Epidermal melanocyte (primary cell): ENCODE measurements at regions not wholly inside any gene's neighbourhood (a gene's known extent, or its start where the extent isn't known, plus 50 kb on each side); places are given as distances from the start of the nearest gene placed in this dataset.
"Not testable (repeated sequence)": the region's sequence is repeated elsewhere in the genome, so short reads cannot be mapped to it uniquely, and the experiment has no call there.

Source experiments
- DNase-seq: peaks from one replicate; pipeline ENCODE4 v3.0.0; 2011; ENCODE audit warnings: low spot score; ENCODE audit not compliant: insufficient read length

- DNase-seq = no peak
These were observed 72.9 kb upstream of the SEPTIN5 start for GRCh38 chr22:19641254-19641982.

DNA sequence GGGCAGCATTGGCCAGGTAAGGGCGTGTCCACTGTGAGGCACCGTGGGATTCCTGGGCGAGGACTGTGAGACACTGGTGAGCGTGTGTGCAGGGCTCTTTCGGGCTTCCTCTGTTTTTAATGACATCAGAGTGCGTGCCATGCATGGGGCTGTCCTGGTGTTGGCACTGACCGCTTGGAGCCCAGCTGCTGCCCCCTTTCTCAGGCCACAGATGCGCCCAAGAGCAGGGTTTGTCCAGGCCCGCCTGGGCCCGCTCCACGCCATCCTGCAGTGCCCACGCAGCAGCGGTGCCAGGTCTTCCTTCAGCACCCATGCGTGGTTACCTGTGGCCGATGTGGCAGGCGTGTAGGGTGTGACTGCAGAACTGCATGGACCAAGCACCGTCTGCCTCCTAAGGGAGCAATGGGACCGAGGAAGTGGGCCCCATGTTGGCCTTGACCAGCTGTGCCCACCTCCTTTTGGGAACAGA, 72.3 kb upstream of the SEPTIN5 start:
- no peak for DNase-seq

DNA sequence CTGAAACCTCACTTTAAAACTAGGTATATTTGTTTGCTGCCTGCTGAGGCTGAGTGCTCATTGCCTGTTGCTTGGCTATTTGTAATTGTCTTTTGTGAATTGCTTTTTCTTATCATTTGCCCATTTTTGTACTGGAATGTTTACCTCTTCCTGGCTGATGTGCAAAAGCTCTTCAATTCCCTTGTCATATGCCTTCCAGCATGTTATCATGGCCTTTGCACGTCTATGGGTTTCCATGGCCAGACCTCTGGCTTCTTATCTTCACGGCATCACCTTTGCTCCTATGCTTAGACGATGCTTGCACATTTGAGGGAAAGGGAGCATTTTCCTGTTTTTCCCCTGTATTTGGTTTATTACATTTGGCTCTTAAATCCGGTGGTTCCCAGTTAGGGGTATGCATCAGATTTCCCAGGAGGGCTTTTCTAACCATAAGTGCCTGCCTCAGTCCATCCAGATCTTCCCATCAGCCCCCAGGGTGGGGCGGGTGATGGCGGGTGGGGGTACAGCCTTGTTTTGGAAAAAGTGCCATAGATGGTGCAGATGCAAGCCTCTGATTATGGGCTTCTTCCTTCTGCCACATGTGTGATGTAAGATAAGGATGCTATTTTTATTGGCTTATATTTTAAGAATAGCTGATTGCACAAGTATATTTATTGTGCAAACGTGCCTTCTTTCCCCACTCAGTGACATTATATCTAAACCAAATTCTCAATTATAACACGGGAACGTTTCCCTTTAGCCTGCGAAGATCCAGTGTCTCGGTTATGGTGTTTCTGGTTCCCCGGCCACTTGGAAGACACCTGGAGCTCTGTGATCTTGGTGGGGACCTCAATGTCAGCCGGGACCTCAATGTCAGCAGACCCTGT, 70.6 kb upstream of the SEPTIN5 start:
- DNase-seq = no peak

- no peak for DNase-seq
These were observed 69.7 kb upstream of the SEPTIN5 start for GRCh38 chr22:19644314-19645223.

DNA sequence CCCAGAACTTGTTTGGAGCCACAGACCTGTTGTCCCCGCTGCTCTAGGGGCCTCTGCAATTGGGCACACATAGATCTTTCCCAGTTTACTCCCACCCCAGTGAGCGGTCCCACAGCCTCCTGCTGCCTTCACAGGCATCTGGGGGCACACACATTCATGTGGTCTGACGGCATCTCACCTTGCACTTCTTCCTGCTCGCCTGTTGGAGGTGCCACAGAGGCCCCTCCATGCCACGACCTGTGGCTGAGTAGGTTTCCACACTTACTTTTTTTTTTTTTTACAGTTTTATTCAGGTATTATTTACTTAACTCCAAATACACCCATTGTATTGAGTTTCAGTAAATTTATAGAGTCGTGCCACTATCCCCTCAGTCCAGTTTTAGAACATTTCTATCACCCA, 68.9 kb upstream of the SEPTIN5 start:
- no peak for DNase-seq

DNA sequence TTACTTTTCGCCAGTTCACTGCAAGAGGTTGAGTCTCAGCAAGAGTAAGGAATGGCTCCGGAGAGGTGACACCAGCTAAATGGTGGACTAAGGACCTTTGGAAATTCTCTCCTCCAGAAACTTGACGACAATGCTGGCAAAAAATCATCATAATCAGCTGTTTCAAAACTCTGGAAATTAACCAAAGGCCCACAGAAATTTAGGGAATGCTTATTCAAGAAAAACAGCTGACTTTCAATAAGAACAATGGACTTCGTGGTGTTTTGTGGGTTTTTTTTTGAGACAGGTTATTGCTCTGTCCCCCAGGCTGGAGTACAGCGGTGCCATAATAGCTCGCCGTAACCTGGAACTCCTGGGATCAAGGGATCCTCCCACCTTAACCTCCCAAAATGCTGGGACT, 68.4 kb upstream of the SEPTIN5 start:
- no peak for DNase-seq

- DNase-seq = no peak
These were observed 67.9 kb upstream of the SEPTIN5 start for GRCh38 chr22:19646383-19646782.

GRCh38 chr22:19648419-19648929, 65.8 kb upstream of the SEPTIN5 start:
- no peak for DNase-seq

- DNase-seq = no peak
These were observed 62.0 kb upstream of the SEPTIN5 start for GRCh38 chr22:19652316-19652715.

DNA sequence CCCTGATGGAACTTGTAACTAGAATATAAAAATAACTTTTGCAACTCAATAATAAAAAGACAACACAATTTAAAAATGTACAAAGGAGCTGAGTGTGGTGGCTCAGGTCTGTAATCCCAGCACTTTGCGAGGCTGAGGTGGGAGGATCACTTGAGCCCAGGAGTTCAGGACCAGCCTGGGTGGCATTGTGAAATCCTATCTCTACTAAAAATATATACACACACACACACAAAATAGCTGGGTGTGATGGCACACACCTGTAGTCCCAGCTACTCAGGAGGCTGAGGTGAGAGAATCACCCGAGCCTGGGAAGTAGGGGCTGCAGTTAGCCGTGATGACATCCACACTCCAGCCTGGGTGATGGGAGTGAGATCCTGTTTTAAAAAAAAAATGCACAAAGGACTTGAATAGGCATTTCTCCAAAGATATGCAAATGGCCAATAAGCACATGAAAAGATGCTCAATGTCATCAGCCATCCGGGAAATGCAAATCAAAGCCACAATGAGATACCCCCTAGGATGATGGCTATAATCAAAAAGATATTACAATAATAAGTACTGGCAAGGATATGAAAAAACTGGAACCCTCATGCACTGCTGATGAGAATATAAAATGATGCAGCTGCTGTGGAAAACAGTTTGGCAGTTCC, 59.8 kb upstream of the SEPTIN5 start:
- DNase-seq = no peak

DNA sequence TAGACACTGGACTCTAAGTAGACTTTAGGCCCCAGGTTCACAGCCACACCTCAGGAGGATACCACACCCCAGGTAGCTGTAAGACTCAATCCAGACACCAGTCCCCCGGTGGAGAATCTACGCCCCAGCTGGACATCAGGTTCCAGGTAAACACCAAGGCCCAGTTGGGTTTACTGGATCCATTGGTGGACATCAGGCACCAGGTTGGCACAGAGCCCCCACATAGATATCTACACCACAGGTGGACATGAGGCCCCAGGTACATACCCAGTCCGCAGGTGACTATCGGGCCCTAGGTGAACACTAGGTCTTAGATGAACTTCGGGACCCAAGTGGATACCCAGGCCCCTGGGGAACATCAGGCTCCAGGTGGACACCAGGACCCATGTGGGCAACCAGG, 58.9 kb upstream of the SEPTIN5 start:
- no peak for DNase-seq

DNA sequence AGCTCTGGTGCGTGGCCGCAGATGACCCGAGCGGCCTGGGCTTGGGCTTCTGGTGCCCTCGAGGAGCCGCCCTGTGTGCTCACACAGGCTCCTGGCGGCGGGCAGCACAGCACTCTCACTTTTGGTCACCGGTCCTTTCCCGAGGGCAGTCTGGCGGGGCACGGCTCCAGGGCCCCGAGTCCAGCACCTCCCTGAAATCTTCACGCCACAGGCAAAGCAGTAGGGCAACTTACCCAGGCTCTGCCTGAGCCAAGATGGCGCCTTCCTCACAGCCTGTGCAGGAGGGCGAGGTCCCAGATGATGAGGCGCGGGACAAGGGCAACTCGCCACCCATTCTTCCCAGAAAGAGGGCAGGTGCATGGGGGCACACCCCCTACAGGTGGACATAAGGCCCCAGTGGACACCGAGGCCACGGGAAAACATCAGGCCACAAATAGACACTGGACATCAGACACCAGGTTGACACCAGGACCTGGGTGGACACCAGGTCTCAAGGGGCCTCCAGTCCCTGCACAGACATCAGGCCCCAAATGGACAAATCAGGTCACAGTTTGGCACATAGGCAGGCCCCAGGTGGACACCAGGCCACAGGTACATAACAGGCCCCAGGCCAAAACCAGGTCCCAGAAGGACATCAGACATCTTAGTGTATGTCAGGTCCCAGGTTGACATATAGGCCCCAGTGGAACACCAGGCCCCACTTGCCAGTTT, 57.6 kb upstream of the SEPTIN5 start:
- no peak for DNase-seq

GRCh38 chr22:19657252-19658056, 56.8 kb upstream of the SEPTIN5 start:
- DNase-seq = no peak

DNA sequence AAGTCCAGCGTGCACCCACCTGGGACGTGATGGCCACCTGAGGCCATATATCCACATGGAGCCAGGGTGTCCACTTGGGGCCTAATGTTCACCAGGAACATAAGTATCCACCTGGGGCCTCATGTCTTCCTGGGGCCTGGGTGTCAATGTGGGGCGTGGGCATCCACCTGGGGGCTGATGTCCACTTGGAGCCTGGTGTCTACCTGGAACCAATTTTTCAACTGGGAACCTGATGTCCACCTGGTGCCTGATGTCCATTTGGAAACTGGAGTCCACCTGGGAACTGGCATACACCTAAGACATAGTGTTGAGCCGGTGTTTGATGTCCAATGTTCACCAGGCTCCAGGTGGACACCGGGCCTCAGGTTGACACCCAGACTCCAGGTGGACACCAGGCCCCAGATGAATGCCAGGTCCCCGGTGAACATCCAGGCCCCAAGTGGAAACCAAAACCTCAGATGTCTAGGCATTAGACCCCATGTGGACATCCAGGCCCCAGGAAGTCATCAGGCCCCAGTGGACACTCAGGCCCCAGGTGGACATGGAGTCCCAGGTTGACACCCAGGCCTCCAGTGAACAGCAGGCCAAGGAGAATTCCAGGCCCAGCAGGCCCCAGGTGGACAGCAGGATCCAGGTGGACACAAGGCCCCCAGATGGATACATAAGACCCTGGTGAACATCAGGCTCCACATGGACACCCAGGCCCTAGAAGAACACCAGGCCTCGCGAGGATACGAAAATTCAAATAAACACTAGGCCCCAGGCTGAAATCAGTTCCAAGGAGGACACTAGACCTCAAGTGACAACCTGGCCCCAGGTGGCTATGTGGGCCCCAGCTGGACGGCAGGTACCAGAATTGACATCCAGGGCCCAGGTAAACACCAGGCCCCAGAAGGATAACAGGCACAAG, 56.0 kb upstream of the SEPTIN5 start:
- no peak for DNase-seq

DNA sequence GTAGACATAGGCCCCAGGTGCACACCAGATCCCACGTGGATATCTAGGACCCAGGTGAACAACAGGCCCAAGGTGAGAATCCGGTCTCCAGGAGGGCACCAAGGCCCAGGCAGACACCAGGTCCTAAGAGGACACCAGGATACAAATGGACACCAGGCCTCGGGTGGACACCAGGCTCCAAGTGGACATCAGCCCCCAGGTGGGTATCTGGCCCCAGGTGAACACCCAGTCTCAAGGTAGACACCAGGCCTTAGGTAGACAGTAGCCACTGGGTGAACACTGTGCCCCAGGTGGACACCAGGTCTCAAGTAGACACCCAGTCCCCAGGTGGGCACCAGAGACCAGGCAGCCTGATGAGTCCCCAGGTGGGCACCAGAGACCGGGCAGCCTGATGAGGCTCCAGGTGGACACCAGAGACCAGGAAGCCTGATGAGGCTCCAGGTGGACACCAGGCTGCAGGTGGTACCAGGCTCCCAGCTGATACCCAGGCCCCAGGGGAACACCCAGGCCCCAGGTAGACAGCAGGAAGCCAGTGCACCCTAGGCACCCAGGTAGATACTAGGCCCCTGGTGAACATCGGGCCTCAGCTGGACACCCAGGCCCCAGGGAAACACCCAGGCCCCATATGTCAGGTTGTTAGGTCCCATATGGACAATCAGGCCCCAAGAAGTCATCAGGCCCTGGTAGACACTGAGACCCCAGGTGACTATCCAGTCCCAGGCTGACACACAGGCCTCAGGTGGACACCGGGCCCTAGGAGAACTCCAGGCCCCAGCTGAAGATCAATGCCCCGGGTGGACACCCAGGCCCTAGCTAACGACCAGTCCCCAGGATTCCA, 55.1 kb upstream of the SEPTIN5 start:
- DNase-seq = no peak

DNA sequence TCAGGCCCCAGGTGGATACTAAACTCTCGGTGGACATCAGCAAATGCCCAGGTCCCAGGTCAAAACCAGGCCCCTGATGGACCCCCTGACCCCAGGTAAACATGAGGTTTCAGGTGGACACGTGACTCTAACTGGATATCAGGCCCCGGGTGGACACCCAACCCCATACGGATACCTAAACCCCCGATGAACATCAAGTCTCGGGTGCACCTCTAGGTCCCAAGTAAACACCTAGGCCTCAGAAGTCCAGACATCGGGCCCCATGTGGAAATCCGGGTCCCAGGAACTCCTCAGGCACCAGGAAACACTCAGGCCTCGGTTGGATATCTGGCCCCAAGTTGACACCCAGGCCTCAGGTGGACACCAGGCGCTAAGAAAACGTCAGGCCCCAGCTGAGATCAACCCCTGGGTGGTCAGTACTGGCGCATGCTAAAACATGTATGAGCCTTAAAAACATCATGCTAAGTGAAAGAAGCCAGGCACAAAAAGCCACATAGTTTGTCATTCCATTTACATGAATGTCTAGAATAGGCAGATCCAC, 54.4 kb upstream of the SEPTIN5 start:
- DNase-seq = no peak

- not testable (repeated sequence) for DNase-seq
These were observed 53.7 kb upstream of the SEPTIN5 start for GRCh38 chr22:19660583-19660982.
